ENCODE measurements at regions not wholly inside any gene's neighbourhood (a gene's known extent, or its start where the extent isn't known, plus 50 kb on each side); places are given as distances from the start of the nearest gene placed in this dataset.

GRCh38 chr18:64276311-64277090 lies 127.6 kb upstream of the LINC00305 start (continued):
- TF ChIP-seq GLI4 (CRISPR knock-in tag; IDR thresholded peaks at IDR 0.05; ENCODE audit: borderline replicate concordance) (no peak), RORA (CRISPR knock-in tag; IDR thresholded peaks at IDR 0.05) (no peak)

GRCh38 chr18:64275593-64276300 lies 126.9 kb upstream of the LINC00305 start:
- no peak overlapping the region for H3K4me2 ChIP-seq (ENCODE audit: low read depth, low read length)
- BruUV-seq (replicated peaks), result no TSS peak
- WGBS (ENCODE audit: low lambda C conversion rate), result 4% methylated on average over 2 of the region's 3 CpGs
- H3K4me3 ChIP-seq (replicated peaks in 1 of 3; ENCODE audit: insufficient read depth in 1 of 3, low read depth in 2 of 3, low read length in 3 of 3), result no peak overlapping the region
- ATAC-seq (no peak), FAIRE-seq (no peak), DNase-seq (ENCODE audit: low spot score) (no peak)
- in situ Hi-C loops (cut with HindIII; ENCODE audit: extremely low pct_ligation_motif_present, low pct_unique_long_range_greater_than_20kb) (no loop called here), intact Hi-C loops (cut with micrococcal nuclease; ENCODE audit: unreplicated experiment) (no loop called here)
- H3K27ac ChIP-seq (ENCODE audit: extremely low read length, insufficient read depth, low read length), result no peak overlapping the region
- H3K27me3 ChIP-seq (ENCODE audit: control insufficient read depth in 1 of 2, insufficient read depth in 2 of 2, low read length in 2 of 2), result no peaks in the 10 kb centered on the region
- H3K9me3 ChIP-seq (ENCODE audit: low read length), result peaks cover 84% of the 10 kb centered on the region
- ChIA-PET CTCF (ENCODE audit: low intra/inter-chr PET ratio, low total read pairs) (no interaction called here), POLR2A (no interaction called here)
- H3K9ac ChIP-seq (ENCODE audit: insufficient read depth, low read depth, low read length), result no peak overlapping the region
- H4K20me1 ChIP-seq (ENCODE audit: insufficient read depth, low read length), result no peaks in the 10 kb centered on the region
- no peaks in the 10 kb centered on the region for H3K4me1 ChIP-seq (ENCODE audit: insufficient read depth, low read length)
- no peaks in the 10 kb centered on the region for H3K79me2 ChIP-seq (ENCODE audit: insufficient read depth, low read length)
- H2AFZ ChIP-seq (ENCODE audit: low read length), result no peak overlapping the region
- TF ChIP-seq ZNF274 (CRISPR knock-in tag; IDR thresholded peaks at IDR 0.05), result no peak
- TF ChIP-seq ATAD3A (CRISPR knock-in tag; IDR thresholded peaks at IDR 0.05), result no peak
- H3K36me3 ChIP-seq (replicated peaks in 1 of 2; ENCODE audit: control insufficient read depth in 1 of 2, insufficient read depth in 2 of 2, low read length in 2 of 2), result no peaks in the 10 kb centered on the region

DNA sequence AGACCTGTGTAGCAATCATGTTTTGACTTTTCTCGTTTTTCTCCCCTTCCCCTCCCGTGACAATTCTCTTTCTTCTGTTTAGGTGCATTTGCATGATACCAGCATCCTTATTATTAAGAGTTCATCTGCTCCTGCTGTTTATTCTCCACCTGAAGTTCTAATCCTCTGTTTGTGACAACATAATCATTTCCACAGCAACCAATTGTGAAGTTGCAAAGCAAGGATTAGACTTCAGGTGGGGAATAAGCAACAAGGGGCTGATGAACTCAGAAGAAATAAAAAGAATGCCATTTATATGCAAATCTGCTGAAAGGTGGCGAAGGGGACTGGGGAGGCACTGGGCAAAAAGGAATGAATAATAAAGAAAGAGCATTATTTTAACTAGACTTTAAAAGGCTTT lies 124.8 kb upstream of the LINC00305 start:
- no peaks in the 10 kb centered on the region for H3K79me2 ChIP-seq (ENCODE audit: insufficient read depth, low read length)
- intact Hi-C loops (cut with micrococcal nuclease; ENCODE audit: unreplicated experiment) (no loop called here), in situ Hi-C loops (cut with HindIII; ENCODE audit: extremely low pct_ligation_motif_present, low pct_unique_long_range_greater_than_20kb) (no loop called here)
- no peak overlapping the region for H3K4me2 ChIP-seq (ENCODE audit: low read depth, low read length)
- H3K4me1 ChIP-seq (ENCODE audit: insufficient read depth, low read length), result no peaks in the 10 kb centered on the region
- H3K9me3 ChIP-seq (ENCODE audit: low read length), result peaks cover 88% of the 10 kb centered on the region
- WGBS (ENCODE audit: low lambda C conversion rate), result 4% methylated on average over 3 of the region's 3 CpGs
- POLR2A ChIA-PET, result no interaction called here
- no peak for TF ChIP-seq PHF20 (CRISPR knock-in tag; IDR thresholded peaks at IDR 0.05)
- TF ChIP-seq, protein P1, sequence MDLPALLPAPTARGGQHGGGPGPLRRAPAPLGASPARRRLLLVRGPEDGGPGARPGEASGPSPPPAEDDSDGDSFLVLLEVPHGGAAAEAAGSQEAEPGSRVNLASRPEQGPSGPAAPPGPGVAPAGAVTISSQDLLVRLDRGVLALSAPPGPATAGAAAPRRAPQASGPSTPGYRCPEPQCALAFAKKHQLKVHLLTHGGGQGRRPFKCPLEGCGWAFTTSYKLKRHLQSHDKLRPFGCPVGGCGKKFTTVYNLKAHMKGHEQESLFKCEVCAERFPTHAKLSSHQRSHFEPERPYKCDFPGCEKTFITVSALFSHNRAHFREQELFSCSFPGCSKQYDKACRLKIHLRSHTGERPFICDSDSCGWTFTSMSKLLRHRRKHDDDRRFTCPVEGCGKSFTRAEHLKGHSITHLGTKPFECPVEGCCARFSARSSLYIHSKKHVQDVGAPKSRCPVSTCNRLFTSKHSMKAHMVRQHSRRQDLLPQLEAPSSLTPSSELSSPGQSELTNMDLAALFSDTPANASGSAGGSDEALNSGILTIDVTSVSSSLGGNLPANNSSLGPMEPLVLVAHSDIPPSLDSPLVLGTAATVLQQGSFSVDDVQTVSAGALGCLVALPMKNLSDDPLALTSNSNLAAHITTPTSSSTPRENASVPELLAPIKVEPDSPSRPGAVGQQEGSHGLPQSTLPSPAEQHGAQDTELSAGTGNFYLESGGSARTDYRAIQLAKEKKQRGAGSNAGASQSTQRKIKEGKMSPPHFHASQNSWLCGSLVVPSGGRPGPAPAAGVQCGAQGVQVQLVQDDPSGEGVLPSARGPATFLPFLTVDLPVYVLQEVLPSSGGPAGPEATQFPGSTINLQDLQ (CRISPR knock-in tag; IDR thresholded peaks at IDR 0.05), result no peak
- CTCF ChIA-PET (ENCODE audit: low intra/inter-chr PET ratio, low total read pairs), result no interaction called here
- FAIRE-seq (no peak), ATAC-seq (no peak), DNase-seq (ENCODE audit: low spot score) (no peak)
- H4K20me1 ChIP-seq (ENCODE audit: insufficient read depth, low read length), result no peaks in the 10 kb centered on the region
- H3K27ac ChIP-seq (ENCODE audit: extremely low read length, insufficient read depth, low read length), result no peak overlapping the region
- H2AFZ ChIP-seq (ENCODE audit: low read length), result no peak overlapping the region
- no peaks in the 10 kb centered on the region for H3K36me3 ChIP-seq (replicated peaks in 1 of 2; ENCODE audit: control insufficient read depth in 1 of 2, insufficient read depth in 2 of 2, low read length in 2 of 2)
- no peaks in the 10 kb centered on the region for H3K27me3 ChIP-seq (ENCODE audit: control insufficient read depth in 1 of 2, insufficient read depth in 2 of 2, low read length in 2 of 2)
- no TSS peak for BruUV-seq (replicated peaks)
- H3K9ac ChIP-seq (ENCODE audit: insufficient read depth, low read depth, low read length), result no peak overlapping the region
- H3K4me3 ChIP-seq (replicated peaks in 1 of 3; ENCODE audit: insufficient read depth in 1 of 3, low read depth in 2 of 3, low read length in 3 of 3), result no peak overlapping the region
